GM13977 (cell line): ENCODE measurements at regions not wholly inside any gene's neighbourhood (a gene's known extent, or its start where the extent isn't known, plus 50 kb on each side); places are given as distances from the start of the nearest gene placed in this dataset.
"Not testable (repeated sequence)": the region's sequence is repeated elsewhere in the genome, so short reads cannot be mapped to it uniquely, and the experiment has no call there.

ENCODE experiments used
- DNase-seq: peaks from one replicate; pipeline ENCODE4 v3.0.0; 2012; ENCODE audit warnings: low spot score
- CTCF ChIP-seq: IDR thresholded peaks from 2 replicates; pipeline ENCODE4 v1.5.1; 2012; ENCODE audit warnings: mild to moderate bottlenecking, control low read depth; ENCODE audit not compliant: insufficient read depth; ENCODE audit errors: extremely low read depth, missing control alignments
- in situ Hi-C: fragments of 300-500 bp; cut with MboI; formaldehyde crosslinking; loops from one replicate; pipeline ENCODE4 v1.12.0; 2022; ENCODE audit warnings: low sequenced_read_pairs, low pct_unique_long_range_greater_than_20kb, mixed read lengths, inconsistent platforms; ENCODE audit not compliant: unreplicated experiment

DNA sequence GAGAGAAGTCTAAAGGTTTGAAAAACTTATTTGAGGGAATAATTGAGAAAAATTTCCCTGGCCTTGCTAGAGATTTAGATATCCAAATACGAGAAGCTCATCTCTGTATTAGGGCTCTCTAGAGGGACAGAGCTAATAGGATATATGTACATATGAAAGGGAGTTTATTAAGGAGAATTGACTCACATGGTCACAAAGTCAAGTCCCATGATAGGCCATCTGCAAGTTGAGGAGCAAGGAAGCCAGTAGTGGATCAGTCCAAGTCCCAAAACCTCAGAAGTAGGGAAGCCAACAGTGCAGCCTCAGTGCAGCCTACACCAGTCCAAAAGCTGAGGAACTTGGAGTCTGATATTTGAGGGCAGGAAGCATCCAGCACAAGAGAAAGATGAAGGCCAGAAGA lies 126.7 kb downstream of the PJA2 start:
- in situ Hi-C loops, DNase-seq: not testable (repeated sequence)

GRCh38 chr5:109281136-109281690 lies 128.6 kb downstream of the PJA2 start:
- no peak for DNase-seq
- TF ChIP-seq CTCF: no peak
- in situ Hi-C loops: no loop called here

DNA sequence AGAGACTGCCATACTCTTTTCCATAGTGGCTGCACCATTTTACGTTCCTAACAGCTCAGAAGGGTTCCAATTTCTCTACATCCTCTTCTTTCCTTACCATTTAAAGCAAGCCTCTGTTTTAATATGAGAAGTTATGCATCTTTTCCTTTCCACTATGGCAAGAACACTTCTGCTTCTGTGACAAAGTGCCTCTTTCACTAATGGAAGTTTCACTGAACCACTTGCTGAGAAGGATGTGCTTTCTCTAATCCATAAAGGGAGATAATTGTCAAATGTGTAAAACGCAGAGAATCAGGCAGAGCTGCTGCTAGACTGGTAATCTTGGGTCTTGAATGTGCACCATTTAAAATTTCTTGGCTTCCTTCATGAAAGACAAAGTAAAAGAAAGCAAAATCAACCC lies 131.6 kb downstream of the PJA2 start:
- TF ChIP-seq CTCF: no peak
- in situ Hi-C loops: no loop called here
- DNase-seq: no peak

GRCh38 chr5:109275919-109276318 lies 133.9 kb downstream of the PJA2 start:
- no peak for TF ChIP-seq CTCF
- in situ Hi-C loops: no loop called here
- no peak for DNase-seq

- no peak for DNase-seq
- in situ Hi-C loops: no loop called here
- TF ChIP-seq CTCF: no peak
Measured at GRCh38 chr5:109273594-109273993, 136.2 kb downstream of the PJA2 start.

GRCh38 chr5:109267283-109267682 lies 142.5 kb downstream of the PJA2 start:
- no peak for DNase-seq
- in situ Hi-C loops: no loop called here
- no peak for TF ChIP-seq CTCF

- no peak for TF ChIP-seq CTCF
- in situ Hi-C loops: no loop called here
- no peak for DNase-seq
Measured at GRCh38 chr5:109258755-109259154, 151.0 kb downstream of the PJA2 start.
